ENCODE measurements at regions not wholly inside any gene's neighbourhood (a gene's known extent, or its start where the extent isn't known, plus 50 kb on each side); places are given as distances from the start of the nearest gene placed in this dataset.

GRCh38 chr6:134468633-134469032, 150.7 kb upstream of the SGK1 start:
- no peak for DNase-seq (ENCODE audit: low read depth in 2 of 3, low spot score in 2 of 3)

- no peak for DNase-seq (ENCODE audit: low read depth in 2 of 3, low spot score in 2 of 3)
Observed at GRCh38 chr6:134467620-134468019, 149.7 kb upstream of the SGK1 start.

- DNase-seq (ENCODE audit: low read depth in 2 of 3, low spot score in 2 of 3), result no peak
Observed at GRCh38 chr6:134466771-134467525, 149.0 kb upstream of the SGK1 start.

- no peak for DNase-seq (ENCODE audit: low read depth in 2 of 3, low spot score in 2 of 3)
Observed at GRCh38 chr6:134464690-134465411, 146.9 kb upstream of the SGK1 start.

GRCh38 chr6:134458857-134459657, 141.1 kb upstream of the SGK1 start:
- no peak for DNase-seq (ENCODE audit: low read depth in 2 of 3, low spot score in 2 of 3)

DNA sequence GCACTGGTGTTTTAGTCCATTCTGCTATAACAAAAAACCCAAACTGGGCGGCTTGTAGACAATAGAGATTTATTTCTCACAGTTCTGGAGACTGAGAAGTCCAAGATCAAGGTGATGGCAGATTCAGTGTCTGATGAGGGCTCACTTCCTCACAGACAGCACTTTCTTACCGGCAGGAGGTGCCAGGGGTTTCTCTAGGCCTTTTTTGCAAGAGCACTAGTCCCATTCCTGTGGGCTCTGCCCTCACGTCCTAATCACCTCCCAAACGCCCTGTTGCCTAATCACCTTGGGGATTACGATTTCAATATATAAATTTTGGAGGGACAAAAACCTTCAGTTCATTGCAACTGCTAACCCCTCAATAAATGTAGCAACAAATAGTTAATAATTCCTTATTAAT, 140.0 kb upstream of the SGK1 start:
- DNase-seq (ENCODE audit: low read depth in 2 of 3, low spot score in 2 of 3), result no peak

GRCh38 chr6:134456226-134456625, 138.3 kb upstream of the SGK1 start:
- DNase-seq (ENCODE audit: low read depth in 2 of 3, low spot score in 2 of 3), result no peak

DNA sequence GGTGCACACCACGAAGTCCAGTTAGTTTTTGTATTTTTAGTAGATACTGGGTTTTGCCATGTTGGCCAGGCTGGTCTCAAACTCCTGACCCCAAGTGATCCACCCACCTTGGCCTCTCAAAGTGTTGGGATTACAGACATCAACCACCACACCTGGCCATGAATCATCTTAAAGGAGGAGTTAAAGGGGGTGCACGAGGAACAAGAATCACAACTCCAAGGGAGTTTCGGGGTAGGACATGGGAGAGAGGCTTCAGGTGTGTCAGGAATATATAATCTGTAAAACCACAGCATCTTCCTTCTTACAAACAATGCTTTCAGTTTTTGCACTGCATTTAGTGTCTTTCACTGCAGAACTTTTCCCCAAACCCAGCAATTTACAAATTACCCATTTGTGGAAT, 137.4 kb upstream of the SGK1 start:
- no peak for DNase-seq (ENCODE audit: low read depth in 2 of 3, low spot score in 2 of 3)

- DNase-seq (ENCODE audit: low read depth in 2 of 3, low spot score in 2 of 3), result no peak
Observed at GRCh38 chr6:134454794-134455193, 136.9 kb upstream of the SGK1 start.

- DNase-seq (ENCODE audit: low read depth in 2 of 3, low spot score in 2 of 3), result no peak
Observed at GRCh38 chr6:134453792-134454510, 136.0 kb upstream of the SGK1 start.

- DNase-seq (ENCODE audit: low read depth in 2 of 3, low spot score in 2 of 3), result no peak
Observed at GRCh38 chr6:134452906-134453305, 135.0 kb upstream of the SGK1 start.

- DNase-seq (ENCODE audit: low read depth in 2 of 3, low spot score in 2 of 3), result no peak
Observed at GRCh38 chr6:134451529-134451928, 133.6 kb upstream of the SGK1 start.

DNA sequence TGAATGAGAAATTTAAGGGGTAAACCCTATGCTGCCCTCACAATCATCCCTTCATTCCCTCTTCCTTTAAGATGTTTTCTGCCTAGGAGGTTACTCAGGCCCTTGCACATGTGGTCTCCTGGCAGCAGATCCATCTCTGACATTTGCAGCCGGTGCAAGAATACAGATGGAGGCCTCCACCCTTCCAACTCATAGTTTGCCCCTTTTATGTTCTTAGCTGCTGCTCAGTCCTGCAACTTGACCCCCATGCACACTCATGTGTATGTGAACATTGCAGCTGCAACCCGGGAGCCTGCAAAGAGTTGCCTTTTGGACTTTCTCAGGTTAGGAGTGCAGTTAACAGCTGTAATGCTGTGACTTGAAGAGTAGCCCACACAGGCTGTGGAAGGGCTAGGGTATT, 131.9 kb upstream of the SGK1 start:
- no peak for DNase-seq (ENCODE audit: low read depth in 2 of 3, low spot score in 2 of 3)

DNA sequence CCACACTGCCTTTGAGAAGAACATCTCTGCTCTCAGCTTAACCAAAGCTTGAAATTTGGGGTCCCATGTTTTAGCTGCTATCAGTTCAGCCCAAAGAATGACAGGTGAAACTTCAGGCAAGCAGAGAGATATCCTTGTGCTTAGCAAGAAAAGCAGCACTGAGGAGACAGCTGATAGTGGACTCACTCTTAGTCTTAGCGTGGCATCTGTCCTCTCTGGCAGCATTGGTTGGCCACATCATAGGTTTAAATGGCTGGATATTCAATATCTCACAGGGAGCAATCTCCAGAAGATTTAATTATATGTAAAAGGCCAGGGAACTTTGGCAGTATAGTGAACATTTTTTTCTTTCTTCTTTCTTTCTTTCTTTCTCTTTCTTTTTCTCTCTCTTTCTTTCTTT, 131.1 kb upstream of the SGK1 start:
- DNase-seq (ENCODE audit: low read depth in 2 of 3, low spot score in 2 of 3), result no peak

DNA sequence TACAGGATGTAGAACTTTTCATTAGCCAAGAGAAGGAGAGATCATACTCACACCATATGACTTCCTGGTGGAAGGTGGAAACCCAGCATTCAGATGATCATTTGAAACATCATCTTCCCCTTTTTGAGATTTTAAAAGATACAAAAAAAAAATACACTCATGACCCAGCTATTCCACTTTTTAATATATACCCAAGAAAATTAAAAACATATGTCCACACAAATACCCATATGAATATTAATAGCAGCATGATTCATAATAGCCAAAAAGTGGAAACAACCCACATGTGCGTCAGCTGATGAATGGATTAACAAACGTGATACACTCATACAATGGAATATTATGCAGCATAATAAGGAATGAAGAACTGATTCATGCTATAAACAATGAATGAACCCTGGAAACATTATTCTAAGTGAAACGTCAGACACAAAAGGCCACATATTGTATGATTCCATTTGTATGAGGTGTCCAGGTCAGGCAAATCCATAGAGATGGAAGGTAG, 130.0 kb upstream of the SGK1 start:
- no peak for DNase-seq (ENCODE audit: low read depth in 2 of 3, low spot score in 2 of 3)

DNA sequence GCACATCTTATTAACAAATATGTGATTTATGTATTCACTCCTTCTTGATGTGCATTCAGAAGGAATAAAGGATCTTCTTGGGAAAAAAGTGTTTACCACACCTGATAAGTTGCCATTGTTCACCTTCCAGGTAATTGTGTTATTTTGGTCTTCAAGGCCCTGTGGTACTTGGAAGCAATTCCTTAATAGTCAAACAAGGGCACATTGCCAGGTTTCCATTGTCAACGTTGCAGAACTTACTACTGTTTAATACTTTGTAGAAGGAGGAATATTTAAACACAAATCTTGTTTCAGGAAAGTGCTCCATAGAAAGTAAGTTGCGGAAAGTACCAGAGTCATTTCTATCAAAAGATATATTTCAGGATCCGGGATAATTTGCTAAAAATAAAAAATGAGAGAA, 129.5 kb upstream of the SGK1 start:
- DNase-seq (ENCODE audit: low read depth in 2 of 3, low spot score in 2 of 3), result no peak

GRCh38 chr6:134446896-134447295, 129.0 kb upstream of the SGK1 start:
- DNase-seq (ENCODE audit: low read depth in 2 of 3, low spot score in 2 of 3), result no peak

- no peak for DNase-seq (ENCODE audit: low read depth in 2 of 3, low spot score in 2 of 3)
Observed at GRCh38 chr6:134446218-134446848, 128.4 kb upstream of the SGK1 start.

DNA sequence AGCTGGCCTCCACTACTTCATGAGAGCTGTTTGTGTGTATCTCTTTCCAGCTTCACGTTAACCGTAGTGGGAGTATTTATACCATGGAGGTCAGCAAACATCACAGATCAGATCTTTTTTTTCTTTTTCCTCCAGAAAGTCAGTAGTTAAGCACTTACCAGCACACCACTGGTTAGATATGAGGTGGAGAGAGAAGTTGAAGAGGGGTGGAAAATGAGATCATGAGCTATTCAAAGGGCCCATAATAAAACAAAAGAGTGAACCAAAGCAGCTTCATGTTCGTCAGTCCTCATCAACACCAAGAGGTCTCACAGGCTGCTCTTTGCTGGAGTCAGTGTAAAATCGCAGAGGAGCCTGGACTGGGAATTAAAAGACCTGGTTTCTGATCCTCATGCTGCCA, 125.1 kb upstream of the SGK1 start:
- no peak for DNase-seq (ENCODE audit: low read depth in 2 of 3, low spot score in 2 of 3)

- no peak for DNase-seq (ENCODE audit: low read depth in 2 of 3, low spot score in 2 of 3)
Observed at GRCh38 chr6:134442073-134442472, 124.2 kb upstream of the SGK1 start.

DNA sequence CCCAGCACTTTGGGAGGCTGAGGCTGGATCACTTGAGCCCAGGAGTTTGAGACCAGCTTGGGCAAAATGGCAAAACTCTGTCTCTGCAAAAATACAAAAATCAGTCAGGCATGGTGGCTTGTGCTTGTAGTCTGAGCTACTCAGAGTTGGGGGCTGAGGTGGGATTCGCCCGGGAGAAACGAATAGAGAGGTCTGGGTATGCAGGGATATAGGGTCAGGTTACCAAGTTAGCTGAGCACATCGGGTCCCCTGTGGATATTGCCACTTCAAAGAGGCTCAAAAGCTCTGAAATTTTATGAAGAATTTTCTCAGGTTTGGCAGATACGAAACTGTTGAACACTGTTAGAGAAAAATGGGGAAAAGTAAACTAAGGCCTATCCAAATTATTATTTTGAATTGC, 120.9 kb upstream of the SGK1 start:
- DNase-seq (ENCODE audit: low read depth in 2 of 3, low spot score in 2 of 3), result no peak

All from activated CD8-positive, alpha-beta memory T cell treated with anti-CD3 and anti-CD28 coated beads for 48 hours (primary cell).